Vagina (tissue), 2 donors: ENCODE measurements at regions not wholly inside any gene's neighbourhood (a gene's known extent, or its start where the extent isn't known, plus 50 kb on each side); places are given as distances from the start of the nearest gene placed in this dataset.

Source experiments
- DNase-seq, 2 donors: peaks; one replicate each; pipeline ENCODE4 v3.0.0-alpha.2; 2017; ENCODE audit errors: extremely low spot score in 2 of 2
- H3K27ac ChIP-seq: fragments of 200-600 bp; sonication (generic); one replicate; pipeline ENCODE4 v1.5.1; 2019
- H3K27me3 ChIP-seq: fragments of 200-600 bp; sonication (generic); one replicate; pipeline ENCODE4 v1.5.1; 2019
- H3K36me3 ChIP-seq, 2 donors: fragments of 200-600 bp; sonication (generic); one replicate each; pipeline ENCODE4 v1.5.1; 2017 to 2019
- H3K4me1 ChIP-seq: fragments of 200-600 bp; sonication (generic); one replicate; pipeline ENCODE4 v1.5.1; 2019
- H3K4me3 ChIP-seq, 2 donors: fragments of 200-600 bp; sonication (generic); 1 replicate in 1 of 2; 2 replicates in 1 of 2; pipeline ENCODE4 v1.5.1; 2016 to 2019
- H3K9me3 ChIP-seq: fragments of 200-600 bp; sonication (generic); one replicate; pipeline ENCODE4 v1.5.1; 2019
- POLR2A ChIP-seq, 2 donors: fragments of 450-650 bp; IDR thresholded peaks; one replicate each; pipeline ENCODE4 v1.6.1; 2017; ENCODE audit warnings: antibody characterized with exemption in 2 of 2, mild to moderate bottlenecking in 2 of 2, moderate library complexity in 2 of 2
- POLR2AphosphoS5 ChIP-seq, 2 donors: sonication (generic); formaldehyde crosslinking; IDR thresholded peaks; one replicate each; pipeline ENCODE4 v1.9.0; 2017; ENCODE audit warnings: antibody characterized with exemption in 2 of 2, mild to moderate bottlenecking in 2 of 2, low read depth in 1 of 2; ENCODE audit not compliant: insufficient read depth in 1 of 2
- intact Hi-C: fragments of 100-400 bp; cut with DNase I; formaldehyde crosslinking; loops from one replicate; pipeline ENCODE4 v1.15.1; 2023
- TF ChIP-seq, protein P1 (sequence below), 3 experiments: fragments of 450-650 bp in 2 of 3; fragments of 200-600 bp in 1 of 3; sonication (generic) in 1 of 3; IDR thresholded peaks; one replicate each; pipeline ENCODE4 v1.5.1; 2017 to 2019; ENCODE audit warnings: antibody characterized with exemption in 3 of 3, mild to moderate bottlenecking in 2 of 3, moderate library complexity in 2 of 3

DNA sequence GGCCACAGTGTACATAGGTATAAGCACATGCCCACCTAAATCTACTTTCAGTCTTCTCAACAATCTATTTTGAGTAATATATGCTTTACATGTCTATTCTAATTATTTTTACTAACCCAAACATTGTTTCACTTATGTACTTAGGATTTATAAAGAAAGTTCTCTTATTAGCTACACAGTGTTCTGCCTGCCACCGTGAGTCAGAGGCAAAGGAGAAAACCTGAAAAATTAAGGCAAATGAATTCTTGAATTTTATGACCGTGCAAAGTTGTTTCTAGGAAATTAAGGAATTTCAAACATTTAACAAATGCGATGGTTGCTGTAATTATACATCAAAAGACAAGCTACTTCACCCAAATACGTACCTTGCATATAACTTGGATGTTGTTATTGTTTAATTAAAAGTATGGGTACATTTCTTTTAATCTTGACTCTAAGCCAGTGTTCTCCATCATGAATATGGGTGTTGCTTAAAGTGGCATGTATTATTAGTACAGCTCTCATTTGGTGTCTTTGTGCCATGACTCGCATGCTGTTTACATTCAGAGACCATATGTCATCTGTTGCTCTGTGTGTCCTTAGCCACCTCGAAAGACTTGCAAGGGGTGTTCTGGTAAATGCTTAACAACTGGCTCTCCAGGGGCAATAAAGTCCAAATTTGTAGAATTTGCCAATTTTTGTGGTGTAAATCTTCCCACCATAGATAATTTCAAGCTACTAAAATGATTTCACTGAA is 154.3 kb upstream of the FN1 start:
- intact Hi-C loops: no loop called here
- Histone ChIP-seq H3K4me3 (no peak overlapping the region), H3K9me3 (no peaks in the 10 kb centered on the region), H3K27ac (no peak overlapping the region), H3K36me3 (no peaks in the 10 kb centered on the region), H3K27me3 (no peaks in the 10 kb centered on the region), H3K4me1 (no peaks in the 10 kb centered on the region)
- DNase-seq: no peak
- TF ChIP-seq POLR2AphosphoS5 (IDR thresholded peaks at IDR 0.05; ENCODE audit: insufficient read depth in 1 of 2, low read depth in 1 of 2): no peak
- TF ChIP-seq, protein P1, sequence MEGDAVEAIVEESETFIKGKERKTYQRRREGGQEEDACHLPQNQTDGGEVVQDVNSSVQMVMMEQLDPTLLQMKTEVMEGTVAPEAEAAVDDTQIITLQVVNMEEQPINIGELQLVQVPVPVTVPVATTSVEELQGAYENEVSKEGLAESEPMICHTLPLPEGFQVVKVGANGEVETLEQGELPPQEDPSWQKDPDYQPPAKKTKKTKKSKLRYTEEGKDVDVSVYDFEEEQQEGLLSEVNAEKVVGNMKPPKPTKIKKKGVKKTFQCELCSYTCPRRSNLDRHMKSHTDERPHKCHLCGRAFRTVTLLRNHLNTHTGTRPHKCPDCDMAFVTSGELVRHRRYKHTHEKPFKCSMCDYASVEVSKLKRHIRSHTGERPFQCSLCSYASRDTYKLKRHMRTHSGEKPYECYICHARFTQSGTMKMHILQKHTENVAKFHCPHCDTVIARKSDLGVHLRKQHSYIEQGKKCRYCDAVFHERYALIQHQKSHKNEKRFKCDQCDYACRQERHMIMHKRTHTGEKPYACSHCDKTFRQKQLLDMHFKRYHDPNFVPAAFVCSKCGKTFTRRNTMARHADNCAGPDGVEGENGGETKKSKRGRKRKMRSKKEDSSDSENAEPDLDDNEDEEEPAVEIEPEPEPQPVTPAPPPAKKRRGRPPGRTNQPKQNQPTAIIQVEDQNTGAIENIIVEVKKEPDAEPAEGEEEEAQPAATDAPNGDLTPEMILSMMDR (IDR thresholded peaks at IDR 0.05): no peak
- no peak for TF ChIP-seq POLR2A (IDR thresholded peaks at IDR 0.05)

DNA sequence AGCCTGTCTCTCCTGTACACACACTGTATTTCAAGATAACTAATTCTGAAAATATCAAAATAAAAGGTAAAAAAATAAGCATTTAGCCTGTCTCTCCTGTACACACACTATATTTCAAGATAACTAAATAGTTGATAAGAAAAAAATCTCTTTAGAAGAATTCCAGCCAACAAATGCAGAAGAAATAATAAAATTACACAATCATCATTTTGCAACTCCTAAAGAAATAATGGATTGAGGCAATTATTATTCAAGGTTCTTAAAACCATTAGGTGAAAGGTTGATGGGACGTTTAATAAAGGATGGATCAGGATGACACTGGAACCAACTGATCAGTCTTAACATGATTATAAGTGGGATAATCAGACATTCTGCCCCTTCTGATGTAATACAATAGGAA is 148.0 kb upstream of the FN1 start:
- intact Hi-C loops: no loop called here
- H3K27ac ChIP-seq: no peak overlapping the region
- H3K4me1 ChIP-seq: no peaks in the 10 kb centered on the region
- TF ChIP-seq, protein P1 (IDR thresholded peaks at IDR 0.05): no peak
- no peak for TF ChIP-seq POLR2A (IDR thresholded peaks at IDR 0.05)
- TF ChIP-seq POLR2AphosphoS5 (IDR thresholded peaks at IDR 0.05; ENCODE audit: insufficient read depth in 1 of 2, low read depth in 1 of 2): no peak
- no peaks in the 10 kb centered on the region for H3K9me3 ChIP-seq
- H3K4me3 ChIP-seq: no peak overlapping the region
- no peaks in the 10 kb centered on the region for H3K36me3 ChIP-seq
- no peak for DNase-seq
- no peaks in the 10 kb centered on the region for H3K27me3 ChIP-seq

DNA sequence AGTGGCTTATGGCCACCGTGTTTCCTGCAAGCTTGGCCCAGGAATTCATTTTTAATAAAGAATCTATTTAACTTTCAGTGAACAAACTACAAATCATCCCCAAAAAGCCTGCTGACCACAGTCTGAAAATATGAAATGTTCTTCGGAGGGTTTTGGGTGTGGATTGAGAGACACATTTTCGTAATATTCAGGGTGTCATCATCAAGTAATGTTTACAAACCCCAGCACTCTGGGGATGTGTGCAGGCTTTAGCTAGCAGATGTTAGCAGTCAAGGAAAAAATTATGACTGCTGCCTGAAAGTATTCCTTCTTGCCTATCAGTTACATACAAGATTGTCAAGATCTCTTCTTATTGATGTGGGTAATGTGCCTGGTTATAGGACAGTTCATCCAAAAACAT is 143.9 kb upstream of the FN1 start:
- H3K4me3 ChIP-seq: no peak overlapping the region
- no peaks in the 10 kb centered on the region for H3K4me1 ChIP-seq
- DNase-seq: no peak
- no peaks in the 10 kb centered on the region for H3K9me3 ChIP-seq
- intact Hi-C loops: no loop called here
- no peak overlapping the region for H3K27ac ChIP-seq
- no peaks in the 10 kb centered on the region for H3K27me3 ChIP-seq
- TF ChIP-seq, protein P1 (IDR thresholded peaks at IDR 0.05): no peak
- TF ChIP-seq POLR2A (IDR thresholded peaks at IDR 0.05): no peak
- TF ChIP-seq POLR2AphosphoS5 (IDR thresholded peaks at IDR 0.05; ENCODE audit: insufficient read depth in 1 of 2, low read depth in 1 of 2): no peak
- H3K36me3 ChIP-seq: no peaks in the 10 kb centered on the region

DNA sequence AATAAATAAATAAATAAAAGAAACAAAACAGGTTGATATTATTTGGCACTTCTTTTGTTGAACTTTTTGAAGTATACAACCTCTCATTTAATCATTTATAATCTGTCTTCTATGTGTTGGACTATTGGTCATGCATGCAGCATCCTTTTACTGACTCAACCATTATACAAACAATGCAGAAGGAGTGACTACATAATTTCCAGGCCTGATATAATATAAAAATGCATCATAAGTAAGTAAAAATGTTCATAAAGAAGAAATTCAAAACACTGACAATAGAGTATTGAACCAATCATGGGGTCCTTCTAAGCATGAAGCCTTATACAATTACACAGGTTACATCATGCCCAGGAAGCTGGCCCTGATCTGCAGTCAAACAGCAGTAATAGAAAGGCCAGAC is 141.5 kb upstream of the FN1 start:
- H3K27ac ChIP-seq: no peak overlapping the region
- H3K4me1 ChIP-seq: no peaks in the 10 kb centered on the region
- DNase-seq: no peak
- TF ChIP-seq POLR2A (IDR thresholded peaks at IDR 0.05): no peak
- no peak for TF ChIP-seq POLR2AphosphoS5 (IDR thresholded peaks at IDR 0.05; ENCODE audit: insufficient read depth in 1 of 2, low read depth in 1 of 2)
- TF ChIP-seq, protein P1 (IDR thresholded peaks at IDR 0.05): no peak
- H3K9me3 ChIP-seq: no peaks in the 10 kb centered on the region
- H3K36me3 ChIP-seq: no peaks in the 10 kb centered on the region
- no peaks in the 10 kb centered on the region for H3K27me3 ChIP-seq
- no peak overlapping the region for H3K4me3 ChIP-seq
- intact Hi-C loops: no loop called here

DNA sequence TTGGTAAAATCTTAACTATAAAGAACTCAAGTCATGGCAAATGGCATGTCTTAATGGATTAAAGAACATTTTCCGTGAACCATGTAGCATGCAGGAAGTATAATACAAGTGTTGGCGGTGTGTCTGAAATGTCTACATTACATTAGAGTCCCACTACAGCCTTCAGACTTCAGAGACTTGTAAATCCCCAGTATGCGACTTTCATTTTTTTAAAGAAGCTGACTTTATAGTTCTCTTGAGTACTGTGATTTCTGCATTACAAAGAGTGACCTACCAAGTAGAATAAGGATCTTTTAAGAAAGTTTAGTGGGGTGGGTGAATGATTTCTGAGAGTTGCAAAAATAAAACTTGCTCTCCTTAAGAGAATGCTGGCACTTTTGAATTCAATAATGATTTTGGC is 140.7 kb upstream of the FN1 start:
- no peak overlapping the region for H3K4me3 ChIP-seq
- no peaks in the 10 kb centered on the region for H3K9me3 ChIP-seq
- no peaks in the 10 kb centered on the region for H3K4me1 ChIP-seq
- no peak for DNase-seq
- no peaks in the 10 kb centered on the region for H3K27me3 ChIP-seq
- TF ChIP-seq POLR2A (IDR thresholded peaks at IDR 0.05) (no peak), POLR2AphosphoS5 (IDR thresholded peaks at IDR 0.05; ENCODE audit: insufficient read depth in 1 of 2, low read depth in 1 of 2) (no peak)
- no peak overlapping the region for H3K27ac ChIP-seq
- intact Hi-C loops: no loop called here
- no peaks in the 10 kb centered on the region for H3K36me3 ChIP-seq
